Bronchial epithelial cell (primary cell): ENCODE measurements at regions not wholly inside any gene's neighbourhood (a gene's known extent, or its start where the extent isn't known, plus 50 kb on each side); places are given as distances from the start of the nearest gene placed in this dataset.

Experiments used
- DNase-seq: peaks from one replicate; pipeline ENCODE4 v3.0.0-alpha.2; 2010; ENCODE audit warnings: low read depth
- FAIRE-seq: peaks from 2 replicates; lab custom pipeline; 2011; peaks lifted over from hg19 to GRCh38; lab: Jason Lieb, UNC
- H3K27me3 ChIP-seq: 2 replicates; pipeline ENCODE4 v1.5.1; 2011; ENCODE audit warnings: low read length; ENCODE audit not compliant: control insufficient read depth, insufficient read depth
- H3K36me3 ChIP-seq: 2 replicates; pipeline ENCODE4 v1.5.1; 2011; ENCODE audit warnings: low read length; ENCODE audit not compliant: control insufficient read depth, insufficient read depth
- H3K4me3 ChIP-seq: 2 replicates; pipeline ENCODE4 v1.5.1; 2011; ENCODE audit warnings: mild to moderate bottlenecking, low read depth, low read length, control low read depth
- CTCF ChIP-seq: IDR thresholded peaks from 2 replicates; pipeline ENCODE4 v1.5.1; 2011; ENCODE audit warnings: mild to moderate bottlenecking, moderate library complexity, low read length, control low read depth, inconsistent platforms; ENCODE audit not compliant: insufficient read depth, severe bottlenecking

- TF ChIP-seq CTCF = no peak
- no peak for DNase-seq
- H3K36me3 ChIP-seq = no peaks in the 10 kb centered on the region
- H3K27me3 ChIP-seq = no peaks in the 10 kb centered on the region
- FAIRE-seq = no peak
- H3K4me3 ChIP-seq = no peak overlapping the region
Observed at GRCh38 chr2:126436411-126436810, 219.5 kb upstream of the GYPC start.

GRCh38 chr2:126437016-126437415 is 218.9 kb upstream of the GYPC start:
- FAIRE-seq (no peak), DNase-seq (no peak)
- H3K27me3 ChIP-seq = no peaks in the 10 kb centered on the region
- H3K36me3 ChIP-seq = no peaks in the 10 kb centered on the region
- TF ChIP-seq CTCF = no peak
- no peak overlapping the region for H3K4me3 ChIP-seq

GRCh38 chr2:126444512-126444911 is 211.4 kb upstream of the GYPC start:
- Histone ChIP-seq H3K36me3 (no peaks in the 10 kb centered on the region), H3K4me3 (no peak overlapping the region), H3K27me3 (no peaks in the 10 kb centered on the region)
- FAIRE-seq (no peak), DNase-seq (no peak)
- no peak for TF ChIP-seq CTCF

GRCh38 chr2:126446106-126446695 is 209.8 kb upstream of the GYPC start:
- no peak for TF ChIP-seq CTCF
- H3K36me3 ChIP-seq = no peaks in the 10 kb centered on the region
- no peak for FAIRE-seq
- no peak for DNase-seq
- H3K27me3 ChIP-seq = no peaks in the 10 kb centered on the region
- H3K4me3 ChIP-seq = no peak overlapping the region

- TF ChIP-seq CTCF = no peak
- H3K36me3 ChIP-seq = no peaks in the 10 kb centered on the region
- DNase-seq (no peak), FAIRE-seq (no peak)
- no peaks in the 10 kb centered on the region for H3K27me3 ChIP-seq
- H3K4me3 ChIP-seq = no peak overlapping the region
Observed at GRCh38 chr2:126448611-126449010, 207.3 kb upstream of the GYPC start.

- H3K4me3 ChIP-seq = no peak overlapping the region
Observed at GRCh38 chr2:126449677-126450076, 206.3 kb upstream of the GYPC start.

More at GRCh38 chr2:126449677-126450076, 206.3 kb upstream of the GYPC start:
- TF ChIP-seq CTCF = no peak
- FAIRE-seq (no peak), DNase-seq (no peak)
- Histone ChIP-seq H3K36me3 (no peaks in the 10 kb centered on the region), H3K27me3 (no peaks in the 10 kb centered on the region)
